Left colon (tissue), 2 donors: ENCODE measurements at regions not wholly inside any gene's neighbourhood (a gene's known extent, or its start where the extent isn't known, plus 50 kb on each side); places are given as distances from the start of the nearest gene placed in this dataset.

Source experiments
- ATAC-seq: fragments of 200-7000 bp; cut with Tn5 transposase; one replicate; pipeline ENCODE4 v1.9.1; 2020; ENCODE audit warnings: mild to moderate bottlenecking, moderate library complexity
- DNase-seq, 2 donors: peaks; one replicate each; pipeline ENCODE4 v3.0.0-alpha.2; 2020
- intact Hi-C, 2 donors: fragments of 100-400 bp; cut with DNase I in 1 of 2; cut with micrococcal nuclease in 1 of 2; formaldehyde crosslinking; loops; one replicate each; pipeline versions ENCODE4 v1.11.2 to v1.14.0; 2022; cut with DNase I, micrococcal nuclease
- donor health status: DM: no; HTN: no; CAD: no.
- donor health status: DM: yes; HTN: yes; CAD: no.

- no peak for ATAC-seq
- intact Hi-C loops: no loop called here
- DNase-seq: no peak
Observed at GRCh38 chr2:425243-425642, 137.4 kb upstream of the ALKAL2 start.

- intact Hi-C loops: no loop called here
- no peak for DNase-seq
- no peak for ATAC-seq
Observed at GRCh38 chr2:424306-425171, 136.6 kb upstream of the ALKAL2 start.

- DNase-seq: no peak
- intact Hi-C loops: no loop called here
- no peak for ATAC-seq
Observed at GRCh38 chr2:423479-423878, 135.6 kb upstream of the ALKAL2 start.

GRCh38 chr2:422676-423435, 135.0 kb upstream of the ALKAL2 start:
- ATAC-seq (no peak), DNase-seq (no peak)
- intact Hi-C loops: no loop called here

GRCh38 chr2:421406-421805, 133.5 kb upstream of the ALKAL2 start:
- ATAC-seq (no peak), DNase-seq (no peak)
- intact Hi-C loops: no loop called here

- intact Hi-C loops: no loop called here
- DNase-seq (no peak), ATAC-seq (no peak)
Observed at GRCh38 chr2:419687-420317, 131.9 kb upstream of the ALKAL2 start.

- DNase-seq: no peak
- ATAC-seq: no peak
- intact Hi-C loops: no loop called here
Observed at GRCh38 chr2:417662-418061, 129.8 kb upstream of the ALKAL2 start.

GRCh38 chr2:417006-417405, 129.1 kb upstream of the ALKAL2 start:
- DNase-seq (no peak), ATAC-seq (no peak)
- intact Hi-C loops: no loop called here

- DNase-seq: no peak
Observed at GRCh38 chr2:415986-416610, 128.2 kb upstream of the ALKAL2 start.

GRCh38 chr2:409523-409922, 121.6 kb upstream of the ALKAL2 start:
- no peak for ATAC-seq
- DNase-seq: no peak
- intact Hi-C loops: no loop called here

More at GRCh38 chr2:415986-416610, 128.2 kb upstream of the ALKAL2 start:
- intact Hi-C loops: no loop called here
- ATAC-seq: no peak

GRCh38 chr2:407630-408029, 119.7 kb upstream of the ALKAL2 start:
- DNase-seq (no peak), ATAC-seq (no peak)
- intact Hi-C loops: no loop called here

- no peak for DNase-seq
- intact Hi-C loops: no loop called here
Observed at GRCh38 chr2:406876-407275, 119.0 kb upstream of the ALKAL2 start.

GRCh38 chr2:406231-406630, 118.3 kb upstream of the ALKAL2 start:
- ATAC-seq (no peak), DNase-seq (no peak)
- intact Hi-C loops: no loop called here

More at GRCh38 chr2:406876-407275, 119.0 kb upstream of the ALKAL2 start:
- no peak for ATAC-seq

GRCh38 chr2:404581-404980, 116.7 kb upstream of the ALKAL2 start:
- no peak for DNase-seq
- intact Hi-C loops: no loop called here

GRCh38 chr2:403682-404081, 115.8 kb upstream of the ALKAL2 start:
- intact Hi-C loops: no loop called here
- DNase-seq: no peak
- ATAC-seq: no peak

More at GRCh38 chr2:404581-404980, 116.7 kb upstream of the ALKAL2 start:
- no peak for ATAC-seq

- no peak for ATAC-seq
- no peak for DNase-seq
- intact Hi-C loops: no loop called here
Observed at GRCh38 chr2:402721-403120, 114.8 kb upstream of the ALKAL2 start.

GRCh38 chr2:402206-402605, 114.3 kb upstream of the ALKAL2 start:
- no peak for ATAC-seq
- DNase-seq: no peak
- intact Hi-C loops: no loop called here

GRCh38 chr2:401019-401679, 113.3 kb upstream of the ALKAL2 start:
- ATAC-seq (no peak), DNase-seq (no peak)
- intact Hi-C loops: no loop called here

GRCh38 chr2:397926-398325, 110.0 kb upstream of the ALKAL2 start:
- intact Hi-C loops: no loop called here
- ATAC-seq: no peak
- DNase-seq: no peak
